ENCODE measurements at regions not wholly inside any gene's neighbourhood (a gene's known extent, or its start where the extent isn't known, plus 50 kb on each side); places are given as distances from the start of the nearest gene placed in this dataset.

DNA sequence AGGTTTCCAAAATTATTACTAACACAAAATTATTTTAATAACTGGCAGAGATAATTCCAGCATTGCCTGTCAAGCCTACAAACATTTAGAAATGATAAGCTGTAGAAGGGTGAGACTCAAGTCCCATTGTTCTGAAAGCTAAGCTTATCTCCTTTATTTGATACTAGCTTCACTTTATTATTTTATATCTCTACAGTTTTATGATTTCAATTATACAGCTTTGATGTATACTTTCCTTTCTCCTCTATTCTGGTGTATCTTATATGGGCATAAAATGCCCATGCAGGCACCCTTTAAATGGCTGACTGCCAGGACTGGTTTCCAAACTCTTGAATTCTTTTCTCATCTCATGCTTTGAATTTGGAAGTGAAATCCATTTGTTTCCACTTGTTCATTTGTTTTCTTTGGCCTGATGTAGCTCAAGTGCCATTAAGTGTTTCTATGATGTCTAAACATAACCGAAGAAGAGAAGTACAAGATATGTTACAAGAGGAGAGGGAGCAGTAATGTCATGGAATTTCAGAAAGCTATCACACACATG lies 372.1 kb upstream of the ARHGEF26 start:
- no peaks in the 10 kb centered on the region for H3K27me3 ChIP-seq (ENCODE audit: insufficient read depth, low read length)
- Mint-ChIP-seq H3K27me3 (no peaks in the 10 kb centered on the region), H3K4me3 (no peak overlapping the region), H3K27ac (no peak overlapping the region), H3K9me3 (peaks cover 0 to 3% (median 0%) of the 10 kb centered on the region in 8 donors), H3K4me1 (peaks cover 0 to 2% (median 0%) of the 10 kb centered on the region in 4 donors), H3K36me3 (no peaks in the 10 kb centered on the region)
- DNase-seq, result no peak
- H3K4me1 ChIP-seq (ENCODE audit: insufficient read depth, low read length), result no peaks in the 10 kb centered on the region
- intact Hi-C loops (cut with micrococcal nuclease), result no loop called here
- no peak overlapping the region for H3K4me3 ChIP-seq (ENCODE audit: low read length in 2 of 2)
- no peaks in the 10 kb centered on the region for H3K36me3 ChIP-seq (ENCODE audit: insufficient read depth, low read length)
- no peaks in the 10 kb centered on the region for H3K9me3 ChIP-seq (ENCODE audit: control insufficient read depth in 1 of 2, low read length in 2 of 2)
- CTCF ChIA-PET (ENCODE audit: partially characterized antibody), result interaction anchor here (0.9 kb wide), 1 partner anchor 702 kb away, joined by 4 read pairs; no protein-coding TSS in a partner anchor
- POLR2A ChIA-PET (ENCODE audit: partially characterized antibody), result no interaction called here
- H3K27ac ChIP-seq (ENCODE audit: low read depth, low read length), result no peak overlapping the region

DNA sequence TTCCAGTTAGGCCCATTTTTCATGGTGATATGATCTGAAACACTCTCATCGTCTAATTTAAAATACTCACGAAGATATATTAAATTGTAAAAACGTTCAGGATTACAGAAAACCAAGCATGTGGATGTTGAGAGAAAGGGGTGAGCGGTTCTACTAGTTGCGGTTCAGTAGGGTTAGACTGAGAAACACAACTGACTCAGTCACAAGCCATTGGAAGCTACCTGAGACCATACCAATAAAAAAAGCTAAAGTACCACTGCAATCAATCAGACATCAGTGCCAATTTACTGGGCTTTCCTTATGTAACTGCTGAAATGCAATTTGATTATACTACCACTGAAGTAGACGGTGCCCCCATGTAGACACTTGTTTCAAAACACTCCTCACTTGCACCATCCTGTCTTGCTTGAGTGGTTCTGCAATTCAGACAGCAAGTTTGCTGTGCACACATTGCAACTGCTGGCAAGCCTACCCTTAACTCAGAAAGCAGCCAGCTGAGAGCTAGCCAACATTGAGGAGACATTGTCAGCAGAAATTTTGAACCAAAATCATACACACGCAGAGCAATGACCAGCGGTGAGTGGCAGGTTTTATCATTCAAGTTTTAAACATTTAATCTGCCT lies 368.7 kb upstream of the ARHGEF26 start:
- no peak overlapping the region for H3K4me3 ChIP-seq (ENCODE audit: low read length in 2 of 2)
- ChIA-PET POLR2A (ENCODE audit: partially characterized antibody) (no interaction called here), CTCF (ENCODE audit: partially characterized antibody) (interaction anchor here (1.0 to 2.5 kb wide), 2 partner anchors 12 to 239 kb away, joined by 3 to 10 read pairs; no protein-coding TSS in a partner anchor)
- Mint-ChIP-seq H3K36me3 (no peaks in the 10 kb centered on the region), H3K27me3 (peaks cover 1 to 2% of the 10 kb centered on the region in 2 donors), H3K4me1 (no peaks in the 10 kb centered on the region), H3K4me3 (no peak overlapping the region), H3K9me3 (peaks cover 0 to 9% (median 2%) of the 10 kb centered on the region in 8 donors), H3K27ac (peak overlapping the region in 1 of 7 donors; percentile 5)
- H3K27ac ChIP-seq (ENCODE audit: low read depth, low read length), result no peak overlapping the region
- H3K4me1 ChIP-seq (ENCODE audit: insufficient read depth, low read length), result no peaks in the 10 kb centered on the region
- no peaks in the 10 kb centered on the region for H3K27me3 ChIP-seq (ENCODE audit: insufficient read depth, low read length)
- intact Hi-C loops (cut with micrococcal nuclease), result no loop called here
- no peak for DNase-seq
- no peaks in the 10 kb centered on the region for H3K36me3 ChIP-seq (ENCODE audit: insufficient read depth, low read length)
- no peaks in the 10 kb centered on the region for H3K9me3 ChIP-seq (ENCODE audit: control insufficient read depth in 1 of 2, low read length in 2 of 2)

- no peak for DNase-seq
- Mint-ChIP-seq H3K9me3 (peaks cover 0 to 9% (median 2%) of the 10 kb centered on the region in 8 donors), H3K27ac (no peak overlapping the region), H3K4me3 (no peak overlapping the region), H3K36me3 (no peaks in the 10 kb centered on the region), H3K27me3 (peaks cover 1 to 2% of the 10 kb centered on the region in 2 donors), H3K4me1 (no peaks in the 10 kb centered on the region)
- intact Hi-C loops (cut with micrococcal nuclease), result no loop called here
- Histone ChIP-seq H3K27me3 (ENCODE audit: insufficient read depth, low read length) (no peaks in the 10 kb centered on the region), H3K4me3 (ENCODE audit: low read length in 2 of 2) (no peak overlapping the region), H3K9me3 (ENCODE audit: control insufficient read depth in 1 of 2, low read length in 2 of 2) (no peaks in the 10 kb centered on the region), H3K27ac (ENCODE audit: low read depth, low read length) (no peak overlapping the region), H3K4me1 (ENCODE audit: insufficient read depth, low read length) (no peaks in the 10 kb centered on the region), H3K36me3 (ENCODE audit: insufficient read depth, low read length) (no peaks in the 10 kb centered on the region)
- ChIA-PET POLR2A (ENCODE audit: partially characterized antibody) (interaction anchor here (0.6 kb wide), 1 partner anchor 633 kb away, joined by 4 read pairs; no protein-coding TSS in a partner anchor), CTCF (ENCODE audit: partially characterized antibody) (interaction anchor here (1.0 to 2.5 kb wide), 2 partner anchors 12 to 239 kb away, joined by 3 to 10 read pairs; no protein-coding TSS in a partner anchor)
Measured at GRCh38 chr3:153753035-153753434, 368.2 kb upstream of the ARHGEF26 start.

GRCh38 chr3:153756816-153757215 lies 364.4 kb upstream of the ARHGEF26 start:
- CTCF ChIA-PET (ENCODE audit: partially characterized antibody), result interaction anchor here (1.3 to 2.7 kb wide), 2 partner anchors 9 to 12 kb away, joined by 6 to 16 read pairs; no protein-coding TSS in a partner anchor
- Mint-ChIP-seq H3K9me3 (peaks cover 0 to 9% (median 2%) of the 10 kb centered on the region in 8 donors), H3K27me3 (peaks cover 1 to 2% of the 10 kb centered on the region in 2 donors), H3K27ac (no peak overlapping the region), H3K4me1 (no peaks in the 10 kb centered on the region), H3K4me3 (no peak overlapping the region), H3K36me3 (no peaks in the 10 kb centered on the region)
- intact Hi-C loops (cut with micrococcal nuclease), result no loop called here
- H3K36me3 ChIP-seq (ENCODE audit: insufficient read depth, low read length), result no peaks in the 10 kb centered on the region
- no peak overlapping the region for H3K27ac ChIP-seq (ENCODE audit: low read depth, low read length)
- no peaks in the 10 kb centered on the region for H3K4me1 ChIP-seq (ENCODE audit: insufficient read depth, low read length)
- DNase-seq, result no peak
- no peaks in the 10 kb centered on the region for H3K9me3 ChIP-seq (ENCODE audit: control insufficient read depth in 1 of 2, low read length in 2 of 2)
- H3K27me3 ChIP-seq (ENCODE audit: insufficient read depth, low read length), result no peaks in the 10 kb centered on the region
- POLR2A ChIA-PET (ENCODE audit: partially characterized antibody), result interaction anchor here (1.4 kb wide), 1 partner anchor 11 kb away, joined by 3 read pairs; no protein-coding TSS in a partner anchor
- H3K4me3 ChIP-seq (ENCODE audit: low read length in 2 of 2), result no peak overlapping the region

- Mint-ChIP-seq H3K9me3 (peaks cover 0 to 9% (median 1%) of the 10 kb centered on the region in 8 donors), H3K36me3 (no peaks in the 10 kb centered on the region), H3K27ac (no peak overlapping the region), H3K27me3 (peaks cover 1 to 2% of the 10 kb centered on the region in 2 donors), H3K4me3 (no peak overlapping the region), H3K4me1 (no peaks in the 10 kb centered on the region)
- Histone ChIP-seq H3K27ac (ENCODE audit: low read depth, low read length) (no peak overlapping the region), H3K9me3 (ENCODE audit: control insufficient read depth in 1 of 2, low read length in 2 of 2) (no peaks in the 10 kb centered on the region), H3K4me3 (ENCODE audit: low read length in 2 of 2) (no peak overlapping the region), H3K36me3 (ENCODE audit: insufficient read depth, low read length) (no peaks in the 10 kb centered on the region), H3K27me3 (ENCODE audit: insufficient read depth, low read length) (no peaks in the 10 kb centered on the region), H3K4me1 (ENCODE audit: insufficient read depth, low read length) (no peaks in the 10 kb centered on the region)
- POLR2A ChIA-PET (ENCODE audit: partially characterized antibody), result interaction anchor here (1.4 kb wide), 1 partner anchor 10 kb away, joined by 3 read pairs; no protein-coding TSS in a partner anchor
- DNase-seq, result no peak
- intact Hi-C loops (cut with micrococcal nuclease), result no loop called here
- CTCF ChIA-PET (ENCODE audit: partially characterized antibody), result interaction anchor here (1.2 to 2.7 kb wide), 2 partner anchors 11 to 715 kb away, joined by 3 to 16 read pairs; no protein-coding TSS in a partner anchor
Measured at GRCh38 chr3:153757839-153758238, 363.4 kb upstream of the ARHGEF26 start.

DNA sequence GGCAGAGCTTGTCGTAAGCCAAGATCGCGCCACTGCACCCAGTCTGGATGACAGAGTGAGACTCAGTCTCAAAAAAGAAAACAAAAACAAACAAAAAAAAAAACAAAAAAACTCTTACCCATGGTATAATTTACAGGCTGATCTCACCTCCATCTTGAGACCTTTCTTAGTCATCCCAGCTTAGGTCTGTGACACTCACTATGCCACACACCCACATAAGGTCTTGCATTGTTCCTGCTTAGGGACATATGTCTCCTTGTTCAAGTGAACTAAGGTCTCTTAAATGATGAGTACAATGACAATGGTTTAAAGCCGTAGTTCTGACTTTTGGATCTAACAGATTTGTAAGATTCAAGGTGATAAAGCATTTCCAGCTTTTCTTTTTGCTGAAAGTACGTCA lies 360.2 kb upstream of the ARHGEF26 start:
- no peaks in the 10 kb centered on the region for H3K4me1 Mint-ChIP-seq
- H3K27ac Mint-ChIP-seq, result no peak overlapping the region
- no peaks in the 10 kb centered on the region for H3K36me3 Mint-ChIP-seq
- no peak for DNase-seq
- peaks cover 0 to 2% (median 0%) of the 10 kb centered on the region in 8 donors for H3K9me3 Mint-ChIP-seq
- CTCF ChIA-PET (ENCODE audit: partially characterized antibody), result interaction anchor here (1.2 to 1.5 kb wide), 2 partner anchors 9 to 717 kb away, joined by 4 to 8 read pairs; no protein-coding TSS in a partner anchor
- POLR2A ChIA-PET (ENCODE audit: partially characterized antibody), result no interaction called here
- no peak overlapping the region for H3K4me3 ChIP-seq (ENCODE audit: low read length in 2 of 2)
- no peak overlapping the region for H3K4me3 Mint-ChIP-seq
- intact Hi-C loops (cut with micrococcal nuclease), result no loop called here
- no peaks in the 10 kb centered on the region for H3K27me3 ChIP-seq (ENCODE audit: insufficient read depth, low read length)
- peaks cover 1 to 2% of the 10 kb centered on the region in 2 donors for H3K27me3 Mint-ChIP-seq
- H3K4me1 ChIP-seq (ENCODE audit: insufficient read depth, low read length), result no peaks in the 10 kb centered on the region
- H3K9me3 ChIP-seq (ENCODE audit: control insufficient read depth in 1 of 2, low read length in 2 of 2), result no peaks in the 10 kb centered on the region
- no peak overlapping the region for H3K27ac ChIP-seq (ENCODE audit: low read depth, low read length)
- no peaks in the 10 kb centered on the region for H3K36me3 ChIP-seq (ENCODE audit: insufficient read depth, low read length)

DNA sequence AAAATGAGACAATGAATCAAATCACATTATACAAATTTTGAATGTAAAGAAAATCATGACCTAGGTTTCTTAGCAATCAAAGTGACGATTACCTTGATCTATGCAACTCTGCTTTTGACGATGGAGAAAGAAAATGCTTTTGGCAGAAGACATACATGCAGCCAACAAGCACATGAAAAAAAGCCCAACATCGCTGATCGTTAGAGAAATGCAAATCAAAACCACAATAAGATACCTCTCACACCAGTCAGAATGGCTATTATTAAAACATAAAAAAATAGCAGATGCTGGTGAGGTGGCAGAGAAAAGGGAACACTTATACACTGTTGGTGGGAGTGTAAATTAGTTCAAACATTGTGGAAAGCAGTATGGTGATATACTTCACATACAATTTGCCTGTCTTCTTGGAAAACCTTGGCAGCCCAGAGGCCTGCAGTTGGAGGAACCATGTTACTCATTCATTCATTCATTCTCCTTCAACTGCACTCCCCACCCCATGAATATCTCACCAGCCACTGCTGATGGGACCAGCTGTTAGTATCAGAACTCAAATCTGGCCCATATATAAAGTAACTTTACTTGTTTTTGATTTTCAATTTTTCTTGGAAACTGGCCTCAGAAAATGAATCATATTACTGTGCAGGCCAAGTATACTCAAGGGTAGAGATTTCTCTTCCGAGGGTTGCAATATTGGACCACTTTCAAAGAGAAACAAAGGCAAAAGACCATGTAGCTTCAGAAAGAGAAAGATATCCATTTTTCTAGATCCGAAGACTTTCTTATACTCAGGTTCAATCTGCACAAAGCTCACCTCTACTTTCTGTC lies 358.6 kb upstream of the ARHGEF26 start:
- Mint-ChIP-seq H3K27ac (no peak overlapping the region), H3K9me3 (peaks cover 0 to 2% (median 0%) of the 10 kb centered on the region in 8 donors), H3K36me3 (no peaks in the 10 kb centered on the region), H3K4me3 (no peak overlapping the region), H3K27me3 (no peaks in the 10 kb centered on the region), H3K4me1 (no peaks in the 10 kb centered on the region)
- ChIA-PET CTCF (ENCODE audit: partially characterized antibody) (interaction anchor here (8.4 to 8.6 kb wide), 2 partner anchors 470 to 721 kb away, joined by 84 to 88 read pairs; no protein-coding TSS in a partner anchor), POLR2A (ENCODE audit: partially characterized antibody) (no interaction called here)
- no peaks in the 10 kb centered on the region for H3K4me1 ChIP-seq (ENCODE audit: insufficient read depth, low read length)
- intact Hi-C loops (cut with micrococcal nuclease), result no loop called here
- H3K27me3 ChIP-seq (ENCODE audit: insufficient read depth, low read length), result no peaks in the 10 kb centered on the region
- no peaks in the 10 kb centered on the region for H3K36me3 ChIP-seq (ENCODE audit: insufficient read depth, low read length)
- H3K9me3 ChIP-seq (ENCODE audit: control insufficient read depth in 1 of 2, low read length in 2 of 2), result no peaks in the 10 kb centered on the region
- no peak for DNase-seq
- H3K27ac ChIP-seq (ENCODE audit: low read depth, low read length), result no peak overlapping the region
- H3K4me3 ChIP-seq (ENCODE audit: low read length in 2 of 2), result no peak overlapping the region

Data from CD4-positive, alpha-beta memory T cell (primary cell).